NOMO-1 treated with dmso at 0.1 percent for 144 hours (cell line): ENCODE measurements at regions not wholly inside any gene's neighbourhood (a gene's known extent, or its start where the extent isn't known, plus 50 kb on each side); places are given as distances from the start of the nearest gene placed in this dataset.
A peak's percentile ranks its signal among the peaks of the same experiment; 100 is the strongest.

ENCODE experiments used
- DNase-seq: peaks from one replicate; lab custom pipeline; 2025; ENCODE audit not compliant: unreplicated experiment; lab: John Stamatoyannopoulos, UW

DNA sequence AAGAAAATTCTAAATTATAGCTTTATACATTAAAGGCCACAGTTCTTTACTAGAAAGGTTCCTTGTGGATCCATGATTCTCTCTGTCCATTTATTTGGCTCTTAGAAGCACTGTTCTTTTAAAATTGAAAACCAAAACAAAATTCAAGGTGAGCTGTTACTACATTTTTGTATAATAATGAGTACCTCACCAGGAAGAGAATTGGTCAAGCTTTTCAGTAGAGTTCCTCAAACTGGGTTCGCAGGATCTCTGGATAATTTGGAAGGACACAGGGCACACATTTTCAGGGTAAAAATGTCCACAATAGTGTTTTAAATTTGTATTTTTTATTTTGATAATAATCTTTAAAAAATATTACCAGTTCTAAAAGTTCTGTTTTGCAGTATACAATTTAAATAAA lies 93.0 kb downstream of the PPP1R3A start:
- no peak for DNase-seq

DNA sequence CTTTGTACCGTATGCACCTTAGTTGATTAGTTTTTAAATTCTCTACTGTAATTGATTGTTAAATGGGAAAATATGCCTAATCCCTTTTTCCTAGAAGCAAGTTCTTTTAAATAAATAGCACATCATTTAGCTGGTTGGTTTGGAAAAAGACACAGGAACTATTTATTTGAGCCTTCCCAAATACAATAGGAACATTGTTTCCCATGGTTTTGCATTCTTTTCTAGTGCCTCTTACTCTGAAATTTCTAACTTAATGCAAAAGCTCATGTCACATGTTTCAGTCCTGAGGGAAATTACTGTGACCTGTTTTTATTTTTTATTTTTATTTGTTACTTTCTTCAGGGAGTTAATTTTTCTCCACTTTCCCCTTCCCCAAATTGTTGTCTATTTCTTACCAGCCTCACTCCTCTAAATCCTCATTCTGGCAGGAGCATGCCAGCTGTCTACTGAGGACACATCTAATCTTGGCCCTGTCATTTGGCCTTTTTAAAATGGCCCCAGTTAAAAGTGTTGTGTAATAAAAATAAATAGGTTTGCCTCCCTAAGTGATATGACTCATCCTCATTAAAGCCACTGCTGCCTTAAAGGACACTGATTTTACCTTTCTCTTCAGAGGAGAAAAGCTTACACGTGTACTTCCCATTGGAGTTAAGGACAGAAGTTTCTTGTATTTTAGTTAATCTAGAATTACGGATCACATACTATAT lies 94.5 kb downstream of the PPP1R3A start:
- no peak for DNase-seq

DNA sequence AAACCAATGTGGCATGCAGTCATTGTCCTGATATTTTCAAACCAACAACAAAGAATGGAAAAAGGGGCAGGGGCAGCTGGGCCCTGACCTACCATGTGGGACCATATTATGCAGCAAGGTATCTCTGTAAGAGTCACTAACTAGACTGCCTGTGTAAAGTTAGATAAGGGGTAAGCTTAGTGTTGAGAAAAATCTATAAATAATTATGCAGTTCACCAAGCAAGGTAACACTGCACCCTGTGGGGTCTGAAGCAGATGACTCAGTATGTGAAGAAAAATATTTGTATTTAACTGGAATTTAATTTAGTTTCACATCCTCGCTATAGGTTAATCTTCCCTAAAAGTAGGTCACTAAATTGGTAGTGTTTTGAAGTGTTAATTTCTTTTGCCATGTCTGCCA lies 99.3 kb downstream of the PPP1R3A start:
- DNase-seq = no peak

DNA sequence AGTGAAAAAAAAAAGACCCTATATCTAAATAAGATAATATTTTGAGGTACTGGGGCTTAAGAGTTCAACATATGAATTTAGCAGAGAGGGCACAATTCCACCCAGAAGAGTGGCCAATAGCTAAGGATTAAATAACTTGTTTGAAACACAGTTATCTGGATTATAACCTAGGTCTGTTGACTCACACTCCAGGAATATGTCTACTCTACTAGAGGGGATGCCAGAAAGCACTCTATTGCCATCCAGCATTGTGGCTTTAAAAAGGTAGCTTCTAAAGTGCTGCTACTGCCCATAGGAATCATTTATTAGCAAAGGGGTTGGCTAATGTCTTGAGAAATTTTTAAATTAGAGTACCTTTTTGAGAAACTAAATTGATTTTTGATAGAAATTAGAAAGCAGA lies 102.2 kb downstream of the PPP1R3A start:
- DNase-seq = no peak

DNA sequence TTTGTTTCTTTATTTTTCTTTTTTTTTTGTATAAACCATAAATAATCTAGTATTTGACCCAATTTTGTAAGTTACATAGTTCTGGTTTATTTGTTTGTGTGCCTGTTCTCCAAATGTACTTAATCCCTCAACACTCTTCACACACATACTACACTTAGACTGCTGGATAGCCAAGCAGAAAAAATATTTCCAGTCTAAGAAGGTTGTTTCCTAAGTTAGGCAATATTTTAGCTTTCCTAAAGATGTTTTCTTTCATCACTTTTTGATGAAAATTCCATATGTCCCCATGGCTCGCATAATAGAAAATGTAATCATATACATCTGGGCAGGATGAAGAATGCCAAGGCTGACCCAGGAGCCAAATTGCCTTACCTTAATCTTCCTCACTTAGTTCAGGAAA lies 105.3 kb downstream of the PPP1R3A start:
- DNase-seq = no peak

DNA sequence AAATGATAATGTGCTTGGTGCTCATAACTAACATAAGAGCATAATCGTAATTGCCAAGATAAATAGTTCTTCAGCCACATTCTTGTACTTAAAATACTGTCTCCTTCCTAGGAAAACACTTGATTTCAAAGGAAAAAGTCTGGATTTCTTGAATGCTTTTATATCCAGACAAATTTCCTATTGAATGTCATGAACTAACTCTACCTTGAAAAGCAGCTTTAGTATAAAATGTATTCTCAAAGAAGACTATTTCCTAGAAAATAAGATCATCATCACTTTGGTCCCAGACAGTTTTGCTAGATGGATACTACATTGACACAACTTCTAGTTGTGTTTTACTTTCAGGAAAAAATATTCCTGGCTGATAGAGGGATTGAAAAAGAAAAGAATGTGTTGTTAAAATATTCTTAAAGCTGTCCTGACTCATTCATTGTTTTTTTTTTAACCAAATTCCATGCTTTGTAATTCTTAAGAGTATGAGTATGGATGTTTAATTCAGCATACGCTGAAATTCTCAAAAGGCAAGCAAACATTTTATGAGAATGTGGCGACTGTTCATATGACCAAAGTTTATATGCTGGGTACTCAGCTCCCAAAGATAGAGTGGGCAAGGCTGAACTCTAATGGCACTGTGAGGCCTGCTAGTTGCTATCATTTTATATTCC lies 106.1 kb downstream of the PPP1R3A start:
- no peak for DNase-seq

DNA sequence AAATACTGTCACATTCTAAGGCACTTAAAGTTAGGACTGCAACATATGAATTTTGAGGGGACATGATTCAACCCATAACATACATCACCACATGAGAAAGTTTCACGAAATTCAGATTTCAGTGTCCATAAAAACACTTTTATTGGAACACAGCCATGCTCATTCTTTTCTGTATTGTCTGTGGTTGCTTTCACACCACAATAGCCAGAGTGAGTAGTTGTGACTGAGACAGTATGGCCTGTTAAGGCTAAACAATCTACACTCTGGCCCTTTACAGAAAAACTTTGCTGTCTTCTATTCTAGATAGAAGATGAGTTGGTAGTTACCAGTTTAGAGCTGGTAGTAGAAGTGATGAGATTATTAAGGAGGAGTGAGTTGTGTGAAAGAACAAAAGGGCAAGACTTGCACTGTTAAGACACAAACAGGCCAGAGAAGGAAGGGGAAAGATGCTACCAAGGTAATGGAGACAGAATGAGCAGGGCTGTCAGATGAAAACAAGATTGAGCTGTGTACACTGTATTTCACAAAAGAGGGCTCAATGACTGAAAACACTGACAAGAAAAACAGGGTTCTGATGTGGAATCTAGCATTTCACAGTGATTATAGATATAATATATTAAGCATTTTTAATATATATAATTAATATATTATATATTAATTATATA lies 108.6 kb downstream of the PPP1R3A start:
- no peak for DNase-seq

DNA sequence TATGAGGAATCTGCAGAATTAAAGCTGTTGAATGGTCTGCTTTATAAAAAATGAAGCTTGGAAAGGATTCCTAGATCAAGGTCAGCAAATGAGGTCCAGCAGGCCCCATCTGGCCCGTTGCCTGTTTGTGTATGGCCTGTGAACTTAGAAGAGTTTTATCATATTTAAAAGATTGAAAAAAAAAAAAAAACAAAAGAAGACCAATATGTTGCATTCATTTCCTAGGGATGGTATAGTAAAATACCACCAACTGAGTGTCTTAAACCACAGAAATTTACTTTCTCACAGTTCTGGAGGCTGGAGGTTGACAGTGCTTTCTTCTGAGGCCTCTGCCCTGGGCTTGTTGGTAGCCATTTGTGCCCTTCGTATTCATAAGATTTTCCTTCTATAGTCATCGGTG lies 109.2 kb downstream of the PPP1R3A start:
- DNase-seq = no peak

DNA sequence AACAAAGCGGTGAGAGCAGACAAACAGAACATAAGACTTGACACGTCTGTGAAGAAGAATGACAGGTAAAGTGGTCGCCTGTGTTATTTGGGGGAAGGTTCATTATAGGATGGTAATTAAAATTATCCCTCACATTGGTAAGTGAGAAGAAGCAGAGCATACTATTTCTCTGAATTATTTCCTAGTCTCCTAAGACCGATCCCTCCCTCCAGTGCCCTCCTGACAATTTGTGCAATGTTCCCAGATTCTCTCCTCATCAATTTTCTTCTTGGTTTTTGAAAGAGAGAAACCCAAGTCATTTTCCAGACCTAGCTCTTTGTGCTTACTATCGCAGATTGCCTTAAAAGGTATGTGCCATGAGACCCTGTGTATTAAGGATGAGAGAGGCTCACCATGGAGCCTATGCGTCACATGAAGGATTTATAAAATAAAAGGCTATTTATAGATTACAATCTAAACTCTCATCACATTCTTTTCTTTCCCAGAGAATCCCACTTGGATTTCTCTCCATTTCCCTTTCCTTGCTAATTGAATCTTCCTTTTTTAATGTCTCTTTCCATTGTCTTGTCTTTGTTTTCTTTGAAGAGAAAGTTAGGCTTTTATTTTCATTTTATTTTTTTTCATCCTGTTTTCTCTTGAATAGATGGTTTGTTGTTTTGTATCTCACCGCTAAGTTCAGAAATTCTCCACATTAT lies 112.0 kb downstream of the PPP1R3A start:
- no peak for DNase-seq

DNA sequence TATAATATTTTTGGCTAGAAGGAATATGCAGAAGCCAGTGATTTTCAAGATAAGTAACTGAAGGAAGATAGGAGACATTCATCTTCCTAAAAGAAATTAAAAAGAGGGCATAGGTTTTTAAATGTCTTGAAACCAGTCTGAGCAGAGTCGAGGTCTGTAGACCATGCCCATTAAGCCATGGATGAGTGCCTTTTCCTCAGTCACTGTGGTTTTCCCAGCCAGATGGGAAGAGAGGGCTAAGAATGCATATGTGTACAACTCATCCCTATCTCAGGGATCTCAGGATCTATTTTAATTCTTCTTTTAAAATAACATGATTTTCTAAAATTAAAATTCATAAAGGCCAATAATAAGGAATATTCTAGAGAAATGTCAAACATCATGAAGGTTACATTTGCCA lies 112.8 kb downstream of the PPP1R3A start:
- no peak for DNase-seq

DNA sequence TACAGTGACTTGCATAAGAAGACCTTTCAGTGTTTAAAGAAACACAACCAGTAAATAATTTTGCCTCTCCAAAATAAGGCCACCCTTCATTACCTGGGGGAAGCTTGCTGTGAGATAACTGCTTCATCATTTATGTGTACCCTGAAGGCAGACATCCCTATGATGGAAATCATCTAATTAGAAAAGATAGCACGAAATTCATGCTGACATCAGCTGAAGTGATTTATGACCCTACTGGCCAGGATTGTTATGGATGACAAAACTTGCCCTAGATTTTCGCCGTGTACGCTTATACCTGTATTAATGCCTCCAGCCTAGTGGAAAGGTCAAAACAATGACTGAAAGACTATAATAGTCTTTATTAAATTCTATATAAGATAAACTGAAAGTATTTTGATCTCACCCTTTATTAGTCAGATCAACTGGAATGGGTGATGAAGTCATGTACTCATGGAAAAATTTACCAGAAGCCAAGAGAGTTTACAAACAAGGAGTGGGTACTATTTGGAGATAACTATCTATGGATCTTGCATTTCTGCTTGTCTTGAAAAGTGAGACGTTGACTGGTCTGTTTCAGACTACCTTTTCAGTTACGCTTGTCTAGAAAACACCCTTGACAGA lies 114.2 kb downstream of the PPP1R3A start:
- no peak for DNase-seq

DNA sequence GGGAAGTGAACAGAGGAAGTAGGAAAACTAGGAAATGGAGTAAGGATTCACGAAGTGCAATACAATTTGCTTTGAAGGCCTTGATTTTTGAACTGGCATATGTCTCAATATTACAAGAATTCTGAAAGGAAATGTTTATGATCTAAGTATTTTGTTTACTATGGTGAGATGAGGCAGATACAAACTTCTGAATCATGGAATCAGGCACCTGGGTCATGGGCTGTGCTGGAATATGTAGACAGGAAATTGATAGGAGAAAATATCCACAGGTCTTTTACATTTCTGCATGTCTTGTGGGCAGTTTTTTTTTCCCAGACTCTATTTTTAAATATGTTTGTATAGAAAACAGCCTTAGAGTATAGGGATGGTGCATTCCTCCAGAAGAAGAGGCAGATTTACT lies 117.1 kb downstream of the PPP1R3A start:
- no peak for DNase-seq

DNA sequence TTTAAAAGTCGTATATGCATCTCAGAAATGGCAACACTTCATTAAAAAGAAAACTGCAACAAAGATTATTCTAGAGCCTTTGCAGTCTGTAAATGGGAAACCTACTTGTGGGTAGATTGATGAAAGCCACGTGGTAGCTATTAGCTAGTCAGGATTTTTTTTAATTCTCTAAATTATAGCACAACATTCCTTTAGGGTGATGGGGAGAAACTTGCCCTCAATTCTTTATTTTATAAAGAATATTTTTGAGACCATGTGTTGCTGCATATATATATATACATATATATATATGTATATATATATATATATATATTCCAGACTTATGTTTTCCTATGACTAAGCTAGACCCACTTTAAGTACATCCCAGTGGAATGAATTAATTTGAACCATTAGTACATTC lies 118.0 kb downstream of the PPP1R3A start:
- DNase-seq = no peak

DNA sequence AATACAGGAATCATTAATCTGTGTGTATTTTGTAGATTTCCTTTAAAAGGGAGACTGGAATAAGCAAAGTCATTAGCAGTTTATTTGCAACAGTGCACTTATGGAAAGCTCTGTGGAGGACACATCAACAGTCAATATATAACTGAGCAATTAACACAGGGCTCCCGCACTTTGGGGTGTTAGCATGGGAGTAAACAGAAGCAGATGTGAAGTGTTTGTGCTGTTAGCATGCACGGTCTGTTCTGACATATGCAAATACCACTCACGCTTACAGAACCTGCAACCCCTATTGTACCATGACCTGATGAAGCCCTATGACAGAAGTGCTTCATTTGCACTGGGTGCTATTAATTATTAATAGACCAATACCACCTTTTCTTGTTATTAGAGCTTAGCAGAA lies 118.9 kb downstream of the PPP1R3A start:
- no peak for DNase-seq

DNA sequence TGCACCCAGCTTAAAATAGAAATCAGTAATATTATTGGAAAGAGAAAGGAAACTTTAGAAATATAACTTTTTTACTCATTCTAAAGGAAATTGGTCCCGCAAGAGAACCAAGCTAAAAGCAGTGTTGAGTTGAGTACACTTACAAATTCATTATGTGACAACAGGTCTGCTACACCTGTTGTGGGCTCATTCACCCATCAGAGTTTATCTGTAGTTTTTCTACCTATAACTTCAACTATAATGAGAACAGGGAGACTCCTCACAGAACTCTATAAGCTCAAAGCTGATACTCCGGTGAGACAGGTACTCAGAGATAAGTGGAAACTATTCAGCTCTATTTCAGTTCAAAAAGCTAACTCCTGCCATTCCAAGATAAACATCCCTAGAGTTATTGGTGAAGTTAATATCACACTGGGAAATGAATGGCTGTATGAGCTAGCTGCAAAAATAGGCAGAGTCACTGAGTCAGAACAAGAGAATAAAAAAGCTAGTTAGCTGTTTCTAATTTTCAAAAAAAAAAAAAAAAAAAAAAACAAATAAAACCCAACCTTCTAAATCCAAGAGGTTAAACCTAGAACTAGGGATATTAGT lies 121.3 kb downstream of the PPP1R3A start:
- no peak for DNase-seq

DNA sequence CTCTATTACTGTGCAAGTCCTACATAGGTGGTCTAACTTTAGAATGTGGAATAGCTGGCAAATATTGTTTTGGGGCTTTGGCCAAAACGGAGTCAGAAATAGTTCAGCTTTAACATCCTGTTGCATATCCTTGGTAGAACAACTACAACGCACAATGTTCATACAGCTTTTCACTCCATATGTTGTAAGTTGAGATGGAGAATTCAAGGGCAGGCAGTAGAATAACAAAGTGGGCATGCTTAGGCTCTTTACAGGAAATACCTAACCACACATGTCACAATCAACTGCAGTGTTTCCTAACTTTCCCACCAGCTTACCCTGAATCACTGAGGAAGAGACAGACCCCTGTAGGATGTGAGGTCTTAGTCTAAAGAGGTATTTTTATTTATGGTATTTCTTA lies 122.3 kb downstream of the PPP1R3A start:
- peak; percentile 11 for DNase-seq

DNA sequence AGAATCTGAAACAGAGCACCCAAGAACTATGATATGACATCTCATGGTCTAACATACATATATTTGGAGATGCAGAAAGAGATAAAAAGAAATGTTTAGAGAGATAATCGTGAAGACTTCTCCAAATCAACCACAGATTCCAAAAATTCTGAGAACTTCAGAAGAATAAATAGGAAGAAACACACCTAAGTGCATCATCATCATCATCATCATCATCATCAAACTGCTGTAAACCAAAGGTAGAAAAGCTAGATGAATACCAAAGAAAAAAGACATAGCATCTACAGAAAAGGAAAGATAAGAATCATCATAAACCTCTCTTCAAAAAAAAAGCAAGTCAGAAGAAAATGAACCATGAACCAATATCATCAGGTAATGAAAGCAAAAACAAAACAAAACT lies 124.2 kb downstream of the PPP1R3A start:
- no peak for DNase-seq

DNA sequence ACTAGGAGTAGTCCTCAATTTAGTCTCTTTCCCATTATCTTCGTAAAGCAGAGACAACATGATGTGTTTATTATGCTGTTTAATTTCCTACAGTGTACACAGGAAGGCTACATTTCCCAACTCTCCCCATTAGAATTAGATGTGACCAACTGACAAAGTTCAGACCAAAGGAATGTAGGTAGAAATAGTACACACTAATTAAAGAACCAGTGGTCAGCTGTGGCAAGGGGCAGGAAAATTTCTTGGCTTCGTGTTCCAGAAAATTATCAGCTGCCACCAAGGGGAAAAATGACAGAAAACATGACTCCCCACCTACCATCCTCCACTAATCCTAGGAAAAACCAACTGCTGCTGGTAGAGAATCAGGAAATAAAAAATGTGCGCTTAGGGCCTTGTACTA lies 125.6 kb downstream of the PPP1R3A start:
- no peak for DNase-seq

DNA sequence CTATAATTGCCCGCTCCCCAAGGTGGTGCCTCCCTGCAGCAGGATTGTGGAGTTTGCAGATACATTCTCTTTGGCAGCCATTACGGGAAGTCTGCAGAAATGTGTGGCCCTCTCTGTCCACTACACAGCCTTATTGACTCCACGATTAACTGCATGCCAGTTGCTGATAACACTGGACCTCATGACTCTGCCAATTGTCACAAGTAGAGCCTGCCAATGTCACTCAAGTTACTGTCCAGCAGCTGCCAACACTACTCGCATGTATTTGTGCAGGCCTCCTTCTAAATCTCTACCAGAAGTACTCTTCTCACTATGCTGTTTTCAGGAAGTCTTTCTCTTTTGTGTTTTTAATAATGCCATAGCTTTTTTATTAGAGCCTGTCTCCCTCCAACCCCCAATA lies 128.8 kb downstream of the PPP1R3A start:
- no peak for DNase-seq

DNA sequence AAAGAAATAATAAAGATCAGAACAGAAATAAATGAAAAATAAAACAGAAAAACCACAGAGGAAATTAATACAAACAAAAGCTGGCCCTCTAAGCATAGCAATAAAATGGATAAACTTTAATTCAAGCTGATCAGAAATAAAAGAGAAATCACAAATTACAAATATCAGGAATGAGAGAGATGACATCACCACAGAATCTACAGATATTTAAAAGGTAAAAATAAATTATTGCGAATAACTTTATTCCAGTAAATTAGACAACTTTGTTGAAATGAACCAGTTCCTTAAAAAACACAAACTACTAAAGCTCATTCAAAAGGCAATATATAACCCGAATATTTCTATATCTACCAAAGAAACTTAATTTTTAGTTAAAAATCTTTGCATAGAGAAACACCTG lies 131.7 kb downstream of the PPP1R3A start:
- no peak for DNase-seq

DNA sequence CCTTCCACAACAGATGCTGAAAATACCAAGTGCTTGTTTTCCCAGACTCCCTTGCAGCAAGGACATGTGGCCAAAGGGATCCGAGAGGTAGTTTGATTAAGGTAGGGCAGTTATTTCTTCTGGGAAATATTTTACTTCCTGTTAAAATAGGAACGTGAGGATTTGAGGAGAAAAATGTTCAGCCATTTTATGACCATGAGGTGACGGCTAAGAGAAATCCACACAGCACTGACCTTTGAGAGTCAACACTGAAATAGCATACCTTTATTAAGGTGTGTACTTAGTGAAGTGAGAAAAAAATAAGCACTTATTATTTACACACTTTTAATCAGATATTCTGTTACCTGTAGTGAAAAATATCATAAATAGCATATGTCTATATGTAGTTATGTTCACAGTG lies 133.9 kb downstream of the PPP1R3A start:
- DNase-seq = no peak
